Adipocyte (in vitro differentiated cells): ENCODE measurements at regions not wholly inside any gene's neighbourhood (a gene's known extent, or its start where the extent isn't known, plus 50 kb on each side); places are given as distances from the start of the nearest gene placed in this dataset.
"Not testable (repeated sequence)": the region's sequence is repeated elsewhere in the genome, so short reads cannot be mapped to it uniquely, and the experiment has no call there.

Experiments
- DNase-seq: peaks from one replicate; pipeline ENCODE4 v3.0.0-alpha.2; 2015; ENCODE audit warnings: low read depth
- H3K27me3 ChIP-seq: replicated peaks from 2 replicates; pipeline ENCODE4 v1.7.0; 2013; ENCODE audit warnings: mild to moderate bottlenecking, low read length, moderate library complexity; ENCODE audit not compliant: control insufficient read depth, insufficient read depth
- H3K36me3 ChIP-seq: 2 replicates; pipeline ENCODE4 v1.7.0; 2013; ENCODE audit warnings: low read length, mild to moderate bottlenecking, moderate library complexity; ENCODE audit not compliant: control insufficient read depth, insufficient read depth, severe bottlenecking
- H3K4me1 ChIP-seq: 2 replicates; pipeline ENCODE4 v1.7.0; 2013; ENCODE audit warnings: mild to moderate bottlenecking, low read length, moderate library complexity; ENCODE audit not compliant: control insufficient read depth, insufficient read depth
- H3K4me3 ChIP-seq: 2 replicates; pipeline ENCODE4 v1.7.0; 2013; ENCODE audit warnings: mild to moderate bottlenecking, low read length, moderate library complexity
- H3K9ac ChIP-seq: 2 replicates; pipeline ENCODE4 v1.7.0; 2013; ENCODE audit warnings: mild to moderate bottlenecking, low read length, moderate library complexity
- H3K9me3 ChIP-seq: 2 replicates; pipeline ENCODE4 v1.7.0; 2013; ENCODE audit warnings: mild to moderate bottlenecking, low read length, moderate library complexity; ENCODE audit not compliant: control insufficient read depth

DNA sequence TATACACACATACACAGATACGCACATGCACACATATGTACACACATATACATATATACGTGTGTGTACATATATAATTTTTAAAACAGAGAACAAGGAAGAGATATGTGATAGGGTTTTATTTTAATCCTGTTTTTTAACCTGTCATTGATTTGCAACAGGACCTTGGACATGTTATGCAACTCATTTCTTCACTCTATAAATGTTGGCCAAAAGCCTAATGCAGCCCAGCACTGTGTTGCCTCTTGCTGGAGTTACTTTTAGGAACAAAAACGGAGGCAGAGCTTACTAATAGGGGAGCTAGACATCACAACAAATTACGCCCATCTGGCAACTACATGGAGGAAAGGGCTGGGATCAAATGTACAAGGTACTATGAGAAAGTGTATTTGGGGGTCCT, 179.9 kb upstream of the TAB2 start:
- no peaks in the 10 kb centered on the region for H3K27me3 ChIP-seq
- H3K36me3 ChIP-seq, result no peaks in the 10 kb centered on the region

DNA sequence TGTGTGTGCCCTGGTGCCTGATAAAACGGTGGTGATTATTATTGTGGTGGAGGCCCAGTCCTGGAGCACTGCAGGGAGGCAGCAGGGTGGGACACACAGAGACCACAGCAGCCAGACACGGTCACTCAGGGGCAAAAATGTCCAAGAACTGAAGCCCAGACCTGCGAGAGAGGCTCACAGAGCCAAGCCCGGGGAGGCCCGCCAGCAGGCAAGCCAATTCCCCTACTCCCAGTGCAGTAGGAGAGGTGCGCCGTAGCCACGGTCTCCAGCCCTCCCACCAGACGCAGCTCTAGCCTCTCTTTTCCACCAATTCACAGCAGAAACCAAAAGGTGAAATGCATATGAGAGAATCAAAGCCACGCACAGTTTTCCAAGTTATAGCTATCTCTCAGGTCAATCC, 179.4 kb upstream of the TAB2 start:
- H3K4me1 ChIP-seq, result peaks cover 25% of the 10 kb centered on the region

More for the DNA sequence above, 179.9 kb upstream of the TAB2 start:
- Histone ChIP-seq H3K4me3 (no peak overlapping the region), H3K4me1 (peaks cover 25% of the 10 kb centered on the region), H3K9me3 (no peaks in the 10 kb centered on the region), H3K9ac (no peak overlapping the region)
- peak; percentile 60 for DNase-seq

GRCh38 chr6:149138699-149139294, 178.7 kb upstream of the TAB2 start:
- Histone ChIP-seq H3K4me1 (peaks cover 24% of the 10 kb centered on the region), H3K36me3 (no peaks in the 10 kb centered on the region), H3K27me3 (no peaks in the 10 kb centered on the region), H3K4me3 (no peak overlapping the region), H3K9me3 (no peaks in the 10 kb centered on the region), H3K9ac (no peak overlapping the region)
- DNase-seq, result no peak

More for the DNA sequence above, 179.4 kb upstream of the TAB2 start:
- Histone ChIP-seq H3K36me3 (no peaks in the 10 kb centered on the region), H3K4me3 (no peak overlapping the region), H3K27me3 (no peaks in the 10 kb centered on the region), H3K9ac (no peak overlapping the region), H3K9me3 (no peaks in the 10 kb centered on the region)
- DNase-seq, result no peak

DNA sequence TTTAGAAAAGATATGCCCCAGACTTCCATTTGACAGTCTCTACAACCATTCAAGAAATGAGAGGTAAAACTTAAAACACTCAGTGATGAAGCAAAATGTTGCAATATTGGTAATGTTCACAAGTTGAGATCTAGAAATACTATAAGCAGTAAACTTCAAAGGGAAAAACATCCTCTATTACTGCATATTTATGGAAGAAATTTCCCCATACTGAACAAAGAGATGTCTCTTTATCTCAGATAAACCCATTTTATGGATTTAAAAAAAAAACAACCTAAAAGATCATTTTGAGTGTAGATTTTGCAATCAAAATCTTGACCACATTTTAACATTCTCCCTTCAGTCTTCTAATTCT, 177.8 kb upstream of the TAB2 start:
- Histone ChIP-seq H3K4me1 (peaks cover 14% of the 10 kb centered on the region), H3K9me3 (no peaks in the 10 kb centered on the region), H3K36me3 (no peaks in the 10 kb centered on the region), H3K9ac (no peak overlapping the region), H3K27me3 (no peaks in the 10 kb centered on the region), H3K4me3 (no peak overlapping the region)
- no peak for DNase-seq

- no peak for DNase-seq
- no peaks in the 10 kb centered on the region for H3K36me3 ChIP-seq
- H3K9ac ChIP-seq, result no peak overlapping the region
- peaks cover 8% of the 10 kb centered on the region for H3K4me1 ChIP-seq
- H3K9me3 ChIP-seq, result no peaks in the 10 kb centered on the region
- no peak overlapping the region for H3K4me3 ChIP-seq
- no peaks in the 10 kb centered on the region for H3K27me3 ChIP-seq
Observed at GRCh38 chr6:149140137-149140909, 177.2 kb upstream of the TAB2 start.

- H3K9ac ChIP-seq, result no peak overlapping the region
- H3K9me3 ChIP-seq, result no peaks in the 10 kb centered on the region
- no peaks in the 10 kb centered on the region for H3K27me3 ChIP-seq
- no peak for DNase-seq
- H3K36me3 ChIP-seq, result no peaks in the 10 kb centered on the region
- H3K4me3 ChIP-seq, result no peak overlapping the region
- H3K4me1 ChIP-seq, result peaks cover 8% of the 10 kb centered on the region
Observed at GRCh38 chr6:149140910-149141290, 176.6 kb upstream of the TAB2 start.

- DNase-seq, result no peak
- Histone ChIP-seq H3K9ac (no peak overlapping the region), H3K36me3 (no peaks in the 10 kb centered on the region)
Observed at GRCh38 chr6:149142924-149143429, 174.5 kb upstream of the TAB2 start.

GRCh38 chr6:149145800-149146199, 171.7 kb upstream of the TAB2 start:
- DNase-seq, H3K9ac ChIP-seq, H3K36me3 ChIP-seq, H3K9me3 ChIP-seq, H3K4me1 ChIP-seq, H3K4me3 ChIP-seq, H3K27me3 ChIP-seq: not testable (repeated sequence)

More at GRCh38 chr6:149142924-149143429, 174.5 kb upstream of the TAB2 start:
- H3K4me3 ChIP-seq, result no peak overlapping the region
- no peaks in the 10 kb centered on the region for H3K9me3 ChIP-seq
- H3K4me1 ChIP-seq, result peaks cover 7% of the 10 kb centered on the region
- no peaks in the 10 kb centered on the region for H3K27me3 ChIP-seq

DNA sequence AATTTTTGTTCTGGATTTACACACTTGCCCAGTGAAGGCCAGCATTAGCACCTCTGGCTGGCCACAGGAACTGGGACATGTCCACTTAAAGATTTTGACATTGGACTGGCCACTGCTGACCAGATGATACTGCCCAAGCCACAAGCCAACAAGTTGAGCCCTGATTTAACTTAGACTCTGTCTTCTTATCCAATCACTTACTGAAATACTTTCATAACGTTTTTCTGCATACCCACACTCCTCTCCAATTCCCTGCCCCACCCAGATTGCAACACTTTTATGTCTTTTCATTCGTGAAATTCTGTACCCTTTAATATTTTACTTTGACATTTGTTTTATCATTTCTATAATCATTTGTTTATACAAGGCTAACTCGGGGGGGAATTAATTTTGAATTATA, 170.3 kb upstream of the TAB2 start:
- Histone ChIP-seq H3K9ac (no peak overlapping the region), H3K4me3 (no peak overlapping the region), H3K36me3 (no peaks in the 10 kb centered on the region), H3K4me1 (peaks cover 4% of the 10 kb centered on the region), H3K9me3 (no peaks in the 10 kb centered on the region), H3K27me3 (peaks cover 3% of the 10 kb centered on the region)
- peak; percentile 71 for DNase-seq

- Histone ChIP-seq H3K36me3 (no peaks in the 10 kb centered on the region), H3K4me1 (peaks cover 4% of the 10 kb centered on the region), H3K9ac (no peak overlapping the region), H3K9me3 (no peaks in the 10 kb centered on the region), H3K4me3 (no peak overlapping the region), H3K27me3 (peaks cover 6% of the 10 kb centered on the region)
- DNase-seq, result no peak
Observed at GRCh38 chr6:149147938-149148718, 169.4 kb upstream of the TAB2 start.

- no peak overlapping the region for H3K9ac ChIP-seq
- no peaks in the 10 kb centered on the region for H3K9me3 ChIP-seq
- DNase-seq, result no peak
- no peaks in the 10 kb centered on the region for H3K36me3 ChIP-seq
- H3K27me3 ChIP-seq, result peaks cover 6% of the 10 kb centered on the region
- peaks cover 9% of the 10 kb centered on the region for H3K4me1 ChIP-seq
- H3K4me3 ChIP-seq, result no peak overlapping the region
Observed at GRCh38 chr6:149149653-149150052, 167.9 kb upstream of the TAB2 start.
